ENCODE measurements at regions not wholly inside any gene's neighbourhood (a gene's known extent, or its start where the extent isn't known, plus 50 kb on each side); places are given as distances from the start of the nearest gene placed in this dataset.

DNA sequence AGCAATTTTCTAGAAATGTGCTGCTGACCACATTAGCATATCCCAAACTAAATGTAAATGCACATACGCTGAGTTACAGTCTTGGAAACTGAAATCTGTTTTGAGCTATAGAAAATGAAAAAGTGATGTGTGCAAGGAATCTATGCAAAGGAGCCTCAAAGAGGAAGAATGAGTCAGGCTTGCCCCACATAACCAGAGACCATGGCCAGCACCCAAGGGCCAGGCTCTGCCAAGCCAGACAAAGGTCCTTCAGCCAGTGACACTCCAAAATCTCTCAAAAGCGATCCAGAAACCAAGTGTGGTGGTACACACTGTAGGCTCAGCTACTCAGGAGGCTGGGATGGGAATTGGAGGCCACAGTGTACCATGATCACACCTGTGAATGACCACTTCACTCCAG is 195.2 kb downstream of the TOMM20 start:
- Histone ChIP-seq H3K4me1 (ENCODE audit: control insufficient read depth, insufficient read depth, low read length) (no peaks in the 10 kb centered on the region), H3K4me3 (ENCODE audit: low read depth, low read length) (no peak overlapping the region), H3K9me3 (ENCODE audit: control insufficient read depth, insufficient read depth, low read depth, low read length) (no peaks in the 10 kb centered on the region), H3K36me3 (ENCODE audit: control insufficient read depth in 2 of 2, insufficient read depth in 1 of 2, low read length in 2 of 2) (no peaks in the 10 kb centered on the region), H3K27ac (ENCODE audit: extremely low read depth, low read depth, low read length) (no peak overlapping the region)
- POLR2A ChIA-PET = no interaction called here
- CTCF ChIA-PET = interaction anchor here (0.6 to 0.8 kb wide), 3 partner anchors 11 to 434 kb away, joined by 3 to 5 read pairs (median 3); no protein-coding TSS in a partner anchor
- TF ChIP-seq, protein P1, sequence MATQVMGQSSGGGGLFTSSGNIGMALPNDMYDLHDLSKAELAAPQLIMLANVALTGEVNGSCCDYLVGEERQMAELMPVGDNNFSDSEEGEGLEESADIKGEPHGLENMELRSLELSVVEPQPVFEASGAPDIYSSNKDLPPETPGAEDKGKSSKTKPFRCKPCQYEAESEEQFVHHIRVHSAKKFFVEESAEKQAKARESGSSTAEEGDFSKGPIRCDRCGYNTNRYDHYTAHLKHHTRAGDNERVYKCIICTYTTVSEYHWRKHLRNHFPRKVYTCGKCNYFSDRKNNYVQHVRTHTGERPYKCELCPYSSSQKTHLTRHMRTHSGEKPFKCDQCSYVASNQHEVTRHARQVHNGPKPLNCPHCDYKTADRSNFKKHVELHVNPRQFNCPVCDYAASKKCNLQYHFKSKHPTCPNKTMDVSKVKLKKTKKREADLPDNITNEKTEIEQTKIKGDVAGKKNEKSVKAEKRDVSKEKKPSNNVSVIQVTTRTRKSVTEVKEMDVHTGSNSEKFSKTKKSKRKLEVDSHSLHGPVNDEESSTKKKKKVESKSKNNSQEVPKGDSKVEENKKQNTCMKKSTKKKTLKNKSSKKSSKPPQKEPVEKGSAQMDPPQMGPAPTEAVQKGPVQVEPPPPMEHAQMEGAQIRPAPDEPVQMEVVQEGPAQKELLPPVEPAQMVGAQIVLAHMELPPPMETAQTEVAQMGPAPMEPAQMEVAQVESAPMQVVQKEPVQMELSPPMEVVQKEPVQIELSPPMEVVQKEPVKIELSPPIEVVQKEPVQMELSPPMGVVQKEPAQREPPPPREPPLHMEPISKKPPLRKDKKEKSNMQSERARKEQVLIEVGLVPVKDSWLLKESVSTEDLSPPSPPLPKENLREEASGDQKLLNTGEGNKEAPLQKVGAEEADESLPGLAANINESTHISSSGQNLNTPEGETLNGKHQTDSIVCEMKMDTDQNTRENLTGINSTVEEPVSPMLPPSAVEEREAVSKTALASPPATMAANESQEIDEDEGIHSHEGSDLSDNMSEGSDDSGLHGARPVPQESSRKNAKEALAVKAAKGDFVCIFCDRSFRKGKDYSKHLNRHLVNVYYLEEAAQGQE (tag by site-specific recombination; IDR thresholded peaks at IDR 0.05) = peak; percentile 55; the same call in 1 of the 2 replicates
- no peak for TF ChIP-seq ZNF37A (tag by site-specific recombination; IDR thresholded peaks at IDR 0.05)

- H3K9me3 ChIP-seq (ENCODE audit: control insufficient read depth, insufficient read depth, low read depth, low read length) = no peaks in the 10 kb centered on the region
- H3K27ac ChIP-seq (ENCODE audit: extremely low read depth, low read depth, low read length) = no peak overlapping the region
- no peak for TF ChIP-seq SP2 (tag by site-specific recombination; IDR thresholded peaks at IDR 0.05)
- TF ChIP-seq, protein P2, sequence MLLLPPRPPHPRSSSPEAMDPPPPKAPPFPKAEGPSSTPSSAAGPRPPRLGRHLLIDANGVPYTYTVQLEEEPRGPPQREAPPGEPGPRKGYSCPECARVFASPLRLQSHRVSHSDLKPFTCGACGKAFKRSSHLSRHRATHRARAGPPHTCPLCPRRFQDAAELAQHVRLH (tag by site-specific recombination; IDR thresholded peaks at IDR 0.05) = no peak
- no peak for TF ChIP-seq OSR2 (tag by site-specific recombination; IDR thresholded peaks at IDR 0.05)
- TF ChIP-seq, protein P3, sequence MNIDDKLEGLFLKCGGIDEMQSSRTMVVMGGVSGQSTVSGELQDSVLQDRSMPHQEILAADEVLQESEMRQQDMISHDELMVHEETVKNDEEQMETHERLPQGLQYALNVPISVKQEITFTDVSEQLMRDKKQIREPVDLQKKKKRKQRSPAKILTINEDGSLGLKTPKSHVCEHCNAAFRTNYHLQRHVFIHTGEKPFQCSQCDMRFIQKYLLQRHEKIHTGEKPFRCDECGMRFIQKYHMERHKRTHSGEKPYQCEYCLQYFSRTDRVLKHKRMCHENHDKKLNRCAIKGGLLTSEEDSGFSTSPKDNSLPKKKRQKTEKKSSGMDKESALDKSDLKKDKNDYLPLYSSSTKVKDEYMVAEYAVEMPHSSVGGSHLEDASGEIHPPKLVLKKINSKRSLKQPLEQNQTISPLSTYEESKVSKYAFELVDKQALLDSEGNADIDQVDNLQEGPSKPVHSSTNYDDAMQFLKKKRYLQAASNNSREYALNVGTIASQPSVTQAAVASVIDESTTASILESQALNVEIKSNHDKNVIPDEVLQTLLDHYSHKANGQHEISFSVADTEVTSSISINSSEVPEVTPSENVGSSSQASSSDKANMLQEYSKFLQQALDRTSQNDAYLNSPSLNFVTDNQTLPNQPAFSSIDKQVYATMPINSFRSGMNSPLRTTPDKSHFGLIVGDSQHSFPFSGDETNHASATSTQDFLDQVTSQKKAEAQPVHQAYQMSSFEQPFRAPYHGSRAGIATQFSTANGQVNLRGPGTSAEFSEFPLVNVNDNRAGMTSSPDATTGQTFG (tag by site-specific recombination; IDR thresholded peaks at IDR 0.05; ENCODE audit: borderline replicate concordance) = no peak
- TF ChIP-seq ZNF48 (tag by site-specific recombination; IDR thresholded peaks at IDR 0.05) = no peak
- TF ChIP-seq PRDM1 (tag by site-specific recombination; IDR thresholded peaks at IDR 0.05) = peak; percentile 52; the same call in 1 of the 2 replicates
- no peak for TF ChIP-seq ZBTB26 (tag by site-specific recombination; optimal IDR thresholded peaks at IDR 0.05)
- no peaks in the 10 kb centered on the region for H3K36me3 ChIP-seq (ENCODE audit: control insufficient read depth in 2 of 2, insufficient read depth in 1 of 2, low read length in 2 of 2)
- POLR2A ChIA-PET = interaction anchor here (0.8 kb wide), 1 partner anchor 24 kb away, joined by 3 read pairs; no protein-coding TSS in a partner anchor
- CTCF ChIA-PET = interaction anchor here (0.6 to 0.9 kb wide), 4 partner anchors 12 to 434 kb away, joined by 3 to 5 read pairs (median 3); no protein-coding TSS in a partner anchor
- no peaks in the 10 kb centered on the region for H3K4me1 ChIP-seq (ENCODE audit: control insufficient read depth, insufficient read depth, low read length)
- no peak overlapping the region for H3K4me3 ChIP-seq (ENCODE audit: low read depth, low read length)
Measured at GRCh38 chr1:234932511-234933430, 195.9 kb downstream of the TOMM20 start.

DNA sequence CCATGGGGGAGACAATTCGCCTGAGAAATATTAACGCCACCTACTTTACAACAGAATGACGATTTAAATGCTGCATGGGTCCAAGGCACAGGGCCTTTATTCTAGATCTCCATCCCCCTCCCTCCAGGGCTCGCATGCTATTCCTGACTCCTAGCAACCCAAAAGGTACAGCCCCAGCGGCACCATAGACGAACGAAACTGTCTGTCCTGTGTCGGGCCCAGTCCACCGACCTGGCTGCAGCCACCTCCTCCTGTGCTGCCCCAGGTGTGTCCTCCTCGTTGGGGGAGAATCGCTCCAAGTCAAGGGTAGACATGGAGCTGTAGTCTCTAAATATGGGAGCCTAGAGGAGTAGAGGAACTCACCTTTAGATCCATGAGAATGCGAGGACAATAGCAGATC is 196.5 kb downstream of the TOMM20 start:
- CTCF ChIA-PET = interaction anchor here (0.8 to 0.9 kb wide), 2 partner anchors 20 to 152 kb away, joined by 3 read pairs; no protein-coding TSS in a partner anchor
- H3K4me1 ChIP-seq (ENCODE audit: control insufficient read depth, insufficient read depth, low read length) = no peaks in the 10 kb centered on the region
- POLR2A ChIA-PET = no interaction called here
- no peaks in the 10 kb centered on the region for H3K36me3 ChIP-seq (ENCODE audit: control insufficient read depth in 2 of 2, insufficient read depth in 1 of 2, low read length in 2 of 2)
- H3K9me3 ChIP-seq (ENCODE audit: control insufficient read depth, insufficient read depth, low read depth, low read length) = no peaks in the 10 kb centered on the region
- no peak overlapping the region for H3K27ac ChIP-seq (ENCODE audit: extremely low read depth, low read depth, low read length)
- no peak overlapping the region for H3K4me3 ChIP-seq (ENCODE audit: low read depth, low read length)
- TF ChIP-seq ZNF544 (tag by site-specific recombination; IDR thresholded peaks at IDR 0.05) (no peak), ZFHX2 (tag by site-specific recombination; conservative IDR thresholded peaks at IDR 0.05) (no peak), ZNF26 (tag by site-specific recombination; IDR thresholded peaks at IDR 0.05) (no peak), ZNF529 (tag by site-specific recombination; IDR thresholded peaks at IDR 0.05; ENCODE audit: insufficient replicate concordance) (no peak), OSR2 (tag by site-specific recombination; IDR thresholded peaks at IDR 0.05) (no peak), ZNF292 (tag by site-specific recombination; IDR thresholded peaks at IDR 0.05; ENCODE audit: borderline replicate concordance, low read depth) (no peak), ZNF626 (tag by site-specific recombination; IDR thresholded peaks at IDR 0.05) (no peak), ZNF133 (tag by site-specific recombination; IDR thresholded peaks at IDR 0.05) (no peak), ZNF398 (tag by site-specific recombination; IDR thresholded peaks at IDR 0.05) (no peak), GLI2 (tag by site-specific recombination; IDR thresholded peaks at IDR 0.05; ENCODE audit: borderline replicate concordance, low read depth) (no peak)

Measured in HEK293 (cell line).